Kidney epithelial cell (primary cell): ENCODE measurements at regions not wholly inside any gene's neighbourhood (a gene's known extent, or its start where the extent isn't known, plus 50 kb on each side); places are given as distances from the start of the nearest gene placed in this dataset.

Experiments
- DNase-seq: peaks from one replicate; pipeline ENCODE4 v3.0.0-alpha.2; 2010; ENCODE audit warnings: low read depth
- H3K27me3 ChIP-seq: 2 replicates; pipeline ENCODE4 v1.6.0; 2011; ENCODE audit warnings: low read length; ENCODE audit not compliant: control insufficient read depth, insufficient read depth
- H3K36me3 ChIP-seq: 2 replicates; pipeline ENCODE4 v1.5.1; 2011; ENCODE audit warnings: low read length; ENCODE audit not compliant: control insufficient read depth, insufficient read depth
- H3K4me3 ChIP-seq: 2 replicates; pipeline ENCODE4 v1.5.1; 2011; ENCODE audit warnings: low read depth, mild to moderate bottlenecking, control low read depth, low read length
- TF ChIP-seq, protein P1 (sequence below): IDR thresholded peaks from 2 replicates; pipeline ENCODE4 v1.5.1; 2011; ENCODE audit warnings: mild to moderate bottlenecking, moderate library complexity, low read length, control low read depth, inconsistent platforms; ENCODE audit not compliant: insufficient read depth, poor library complexity, severe bottlenecking

DNA sequence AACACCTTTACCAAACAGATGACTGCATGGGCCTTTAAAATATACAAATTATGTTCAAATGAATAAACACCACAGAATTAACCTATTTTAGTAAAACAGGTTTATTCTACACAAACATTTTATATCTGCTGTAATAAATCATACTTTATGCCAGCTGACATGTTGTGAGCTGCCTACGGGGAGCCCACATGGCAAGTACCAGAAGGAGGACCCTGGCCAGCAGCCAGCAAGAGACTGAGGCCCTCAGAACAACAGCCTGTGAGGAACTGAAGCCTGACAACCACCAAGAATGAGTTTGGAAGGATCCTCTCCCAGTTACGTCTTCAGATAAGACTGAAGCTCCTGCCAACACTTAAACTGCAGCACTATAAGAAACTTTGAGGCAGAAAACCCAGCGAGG, 377.0 kb downstream of the PDGFC start:
- no peak overlapping the region for H3K4me3 ChIP-seq
- H3K36me3 ChIP-seq, result no peaks in the 10 kb centered on the region
- TF ChIP-seq, protein P1, sequence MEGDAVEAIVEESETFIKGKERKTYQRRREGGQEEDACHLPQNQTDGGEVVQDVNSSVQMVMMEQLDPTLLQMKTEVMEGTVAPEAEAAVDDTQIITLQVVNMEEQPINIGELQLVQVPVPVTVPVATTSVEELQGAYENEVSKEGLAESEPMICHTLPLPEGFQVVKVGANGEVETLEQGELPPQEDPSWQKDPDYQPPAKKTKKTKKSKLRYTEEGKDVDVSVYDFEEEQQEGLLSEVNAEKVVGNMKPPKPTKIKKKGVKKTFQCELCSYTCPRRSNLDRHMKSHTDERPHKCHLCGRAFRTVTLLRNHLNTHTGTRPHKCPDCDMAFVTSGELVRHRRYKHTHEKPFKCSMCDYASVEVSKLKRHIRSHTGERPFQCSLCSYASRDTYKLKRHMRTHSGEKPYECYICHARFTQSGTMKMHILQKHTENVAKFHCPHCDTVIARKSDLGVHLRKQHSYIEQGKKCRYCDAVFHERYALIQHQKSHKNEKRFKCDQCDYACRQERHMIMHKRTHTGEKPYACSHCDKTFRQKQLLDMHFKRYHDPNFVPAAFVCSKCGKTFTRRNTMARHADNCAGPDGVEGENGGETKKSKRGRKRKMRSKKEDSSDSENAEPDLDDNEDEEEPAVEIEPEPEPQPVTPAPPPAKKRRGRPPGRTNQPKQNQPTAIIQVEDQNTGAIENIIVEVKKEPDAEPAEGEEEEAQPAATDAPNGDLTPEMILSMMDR, result no peak
- no peak for DNase-seq
- no peaks in the 10 kb centered on the region for H3K27me3 ChIP-seq

DNA sequence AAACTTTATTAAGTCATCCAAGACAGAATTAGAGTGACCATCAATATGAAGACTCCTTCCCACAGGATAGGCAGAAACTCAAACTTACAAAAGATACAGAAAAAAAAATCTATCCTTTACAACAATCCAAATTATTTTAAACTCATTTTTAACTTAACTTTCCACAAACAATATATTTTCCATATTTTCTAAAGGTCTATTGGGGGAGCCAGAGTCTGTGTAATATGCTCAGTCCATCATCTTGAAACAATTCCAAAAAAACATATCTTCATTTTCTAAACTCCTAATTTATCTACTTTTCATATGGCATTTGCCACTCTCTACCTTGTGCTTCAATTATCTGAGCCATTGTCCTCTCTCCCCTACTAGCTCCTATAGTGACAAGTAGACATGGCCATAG, 378.1 kb downstream of the PDGFC start:
- Histone ChIP-seq H3K27me3 (no peaks in the 10 kb centered on the region), H3K36me3 (no peaks in the 10 kb centered on the region), H3K4me3 (no peak overlapping the region)
- DNase-seq, result no peak
- TF ChIP-seq, protein P1, result no peak

DNA sequence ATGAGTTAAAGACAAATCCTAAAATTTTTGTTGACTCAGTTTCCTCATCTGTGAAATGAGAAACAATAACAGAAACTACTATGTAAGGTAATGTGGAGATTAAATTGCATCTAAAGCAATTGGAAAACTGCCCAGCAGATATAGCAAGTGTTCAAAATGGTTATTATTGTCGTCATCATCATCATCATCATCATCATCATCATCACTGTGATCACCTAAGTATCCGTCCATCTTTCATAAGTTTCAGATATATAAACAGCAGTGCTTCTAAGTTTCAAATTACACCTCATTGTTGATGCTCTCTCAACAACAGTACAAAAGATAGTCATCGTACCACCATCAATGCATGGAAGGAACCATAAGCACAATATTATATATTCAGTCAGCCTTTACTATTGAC, 379.9 kb downstream of the PDGFC start:
- H3K27me3 ChIP-seq, result no peaks in the 10 kb centered on the region
- H3K4me3 ChIP-seq, result no peak overlapping the region
- TF ChIP-seq, protein P1, result no peak
- no peaks in the 10 kb centered on the region for H3K36me3 ChIP-seq
- no peak for DNase-seq

DNA sequence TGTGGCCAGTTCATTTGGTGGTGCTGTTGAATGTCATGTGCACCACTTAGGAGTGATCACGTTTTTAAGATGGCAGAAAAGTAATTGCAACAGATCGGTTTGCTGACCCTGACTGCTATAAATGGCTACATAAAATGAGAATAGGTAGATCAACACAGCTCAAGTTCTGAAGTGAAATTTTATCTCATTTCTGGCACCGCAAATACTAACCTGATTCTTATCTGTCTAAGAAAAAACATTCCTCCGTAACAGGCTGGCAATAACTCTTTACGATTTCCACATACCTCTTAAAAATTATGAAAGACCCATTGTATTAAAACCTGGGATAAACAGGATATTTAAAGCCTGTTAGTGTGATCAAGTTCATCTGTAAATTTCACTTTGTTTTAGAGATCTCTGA, 387.5 kb downstream of the PDGFC start:
- peak; percentile 28 for DNase-seq
- Histone ChIP-seq H3K4me3 (no peak overlapping the region), H3K27me3 (no peaks in the 10 kb centered on the region), H3K36me3 (no peaks in the 10 kb centered on the region)
- TF ChIP-seq, protein P1, result no peak

DNA sequence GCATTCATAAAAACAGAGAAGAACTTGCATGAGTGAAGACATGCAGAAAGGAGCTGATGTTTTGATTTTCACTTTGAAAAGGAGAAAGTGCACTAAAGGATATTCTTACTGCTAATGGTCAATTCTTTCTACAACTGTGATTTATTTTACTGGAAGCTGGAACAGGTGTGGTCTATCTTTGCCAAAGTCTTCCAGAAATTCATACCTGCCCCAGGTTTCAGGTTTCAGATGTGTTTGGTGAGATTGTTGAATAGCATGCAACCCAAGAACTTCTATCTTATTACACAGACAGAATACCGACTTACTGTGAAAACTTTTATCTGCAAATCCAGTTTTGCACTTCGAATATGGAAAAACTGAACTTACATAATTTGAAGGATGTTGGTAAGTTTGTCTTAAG, 388.3 kb downstream of the PDGFC start:
- TF ChIP-seq, protein P1, result no peak
- Histone ChIP-seq H3K27me3 (no peaks in the 10 kb centered on the region), H3K4me3 (no peak overlapping the region), H3K36me3 (no peaks in the 10 kb centered on the region)
- no peak for DNase-seq

DNA sequence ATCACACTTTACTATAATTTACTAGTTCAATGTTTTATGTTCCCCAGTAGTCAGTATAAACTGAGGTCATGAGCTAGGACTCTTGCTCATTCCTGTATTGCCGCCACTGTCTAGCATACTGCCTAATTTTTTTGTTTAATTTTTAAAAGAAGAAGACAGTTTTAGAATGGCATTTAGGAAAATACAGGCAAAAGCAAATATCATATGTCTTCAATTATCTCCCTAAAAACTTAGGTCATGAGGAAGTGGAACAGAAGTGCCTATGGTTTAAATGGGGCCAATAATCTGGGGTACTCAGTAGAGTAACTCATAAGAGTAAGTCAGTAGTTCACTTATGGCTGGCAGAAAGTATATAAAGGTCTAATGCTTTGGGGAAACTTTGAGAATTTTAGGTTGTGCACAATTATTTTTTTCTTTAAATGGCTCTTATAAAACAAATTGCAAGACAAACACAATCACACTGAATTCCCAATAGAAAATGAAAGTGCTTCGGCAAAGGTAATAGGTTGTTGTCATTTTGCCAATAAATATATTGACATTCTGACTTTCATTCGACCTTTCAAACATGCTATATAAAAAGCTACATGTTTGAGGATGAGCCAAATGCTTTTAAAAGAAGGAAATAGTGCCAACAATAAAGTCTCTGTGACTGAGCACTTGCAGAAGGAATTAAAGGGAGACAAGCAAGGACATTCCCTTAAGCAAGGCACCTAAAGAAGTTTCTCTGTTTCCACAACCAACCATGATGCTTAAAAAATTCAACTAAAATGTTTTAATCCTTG, 390.1 kb downstream of the PDGFC start:
- TF ChIP-seq, protein P1, result no peak
- no peak for DNase-seq
- no peak overlapping the region for H3K4me3 ChIP-seq
- H3K36me3 ChIP-seq, result no peaks in the 10 kb centered on the region
- no peaks in the 10 kb centered on the region for H3K27me3 ChIP-seq
